Thymus (tissue), 11 donors: ENCODE measurements at regions not wholly inside any gene's neighbourhood (a gene's known extent, or its start where the extent isn't known, plus 50 kb on each side); places are given as distances from the start of the nearest gene placed in this dataset.

Experiments used
- DNase-seq, 9 donors: peaks; one replicate each; pipeline ENCODE4 v3.0.0-alpha.2; 2013; ENCODE audit warnings: low spot score in 9 of 9, low read depth in 6 of 9, missing footprints in 1 of 9
- H3K27ac ChIP-seq, 2 donors: one replicate each; pipeline ENCODE4 v1.5.1; 2013; ENCODE audit warnings: control low read depth in 1 of 2, low read depth in 1 of 2, low read length in 1 of 2, mild to moderate bottlenecking in 1 of 2, moderate library complexity in 1 of 2
- H3K27me3 ChIP-seq, 2 donors: one replicate each; pipeline ENCODE4 v1.5.1; 2013; ENCODE audit warnings: low read length in 1 of 2; ENCODE audit not compliant: control insufficient read depth in 2 of 2, insufficient read depth in 1 of 2
- H3K36me3 ChIP-seq, 2 donors: one replicate each; pipeline ENCODE4 v1.5.1; 2013; ENCODE audit warnings: low read length in 1 of 2, mild to moderate bottlenecking in 1 of 2, moderate library complexity in 1 of 2; ENCODE audit not compliant: control insufficient read depth in 2 of 2, insufficient read depth in 2 of 2
- H3K4me1 ChIP-seq, 2 donors: one replicate each; pipeline ENCODE4 v1.5.1; 2013; ENCODE audit warnings: low read length in 2 of 2; ENCODE audit not compliant: control insufficient read depth in 2 of 2, insufficient read depth in 2 of 2
- H3K4me3 ChIP-seq, 2 donors: one replicate each; pipeline ENCODE4 v1.5.1; 2013; ENCODE audit warnings: low read length in 2 of 2, control low read depth in 1 of 2, mild to moderate bottlenecking in 1 of 2
- H3K9me3 ChIP-seq, 2 donors: one replicate each; pipeline ENCODE4 v1.5.1; 2013; ENCODE audit warnings: low read length in 1 of 2, mild to moderate bottlenecking in 1 of 2; ENCODE audit not compliant: control insufficient read depth in 2 of 2, insufficient read depth in 1 of 2
- WGBS: extraction: QIAGEN DNeasy Blood & Tissue Kit; methylation state at CpG from one replicate; pipeline ENCODE4 v1.1.7; 2013; 5-methylcytosine and 5-hydroxymethylcytosine counted together
- donor health status: healthy.

- no peaks in the 10 kb centered on the region for H3K27me3 ChIP-seq
- no peaks in the 10 kb centered on the region for H3K9me3 ChIP-seq
- no peak for DNase-seq
- no peak overlapping the region for H3K27ac ChIP-seq
- 95% methylated on average over 4 of the region's 4 CpGs for WGBS
- peaks cover 0 to 8% of the 10 kb centered on the region in 2 donors for H3K4me1 ChIP-seq
- no peak overlapping the region for H3K4me3 ChIP-seq
- H3K36me3 ChIP-seq: no peaks in the 10 kb centered on the region
Observed at GRCh38 chr19:28640506-28640905, 572.4 kb downstream of the UQCRFS1 start.

- peaks cover 0 to 4% of the 10 kb centered on the region in 2 donors for H3K9me3 ChIP-seq
- no peak for DNase-seq
- H3K4me3 ChIP-seq: no peak overlapping the region
- 97% methylated on average over 4 of the region's 4 CpGs for WGBS
- peaks cover 2 to 12% of the 10 kb centered on the region in 2 donors for H3K4me1 ChIP-seq
- H3K36me3 ChIP-seq: no peaks in the 10 kb centered on the region
- H3K27ac ChIP-seq: no peak overlapping the region
- no peaks in the 10 kb centered on the region for H3K27me3 ChIP-seq
Observed at GRCh38 chr19:28638445-28638844, 574.5 kb downstream of the UQCRFS1 start.

GRCh38 chr19:28636706-28637105 is 576.2 kb downstream of the UQCRFS1 start:
- peaks cover 19 to 29% of the 10 kb centered on the region in 2 donors for H3K4me1 ChIP-seq
- H3K9me3 ChIP-seq: peaks cover 0 to 4% of the 10 kb centered on the region in 2 donors
- no peaks in the 10 kb centered on the region for H3K36me3 ChIP-seq
- no peak for DNase-seq
- no peaks in the 10 kb centered on the region for H3K27me3 ChIP-seq
- WGBS: 96% methylated on average over 5 of the region's 5 CpGs
- H3K27ac ChIP-seq: no peak overlapping the region
- H3K4me3 ChIP-seq: no peak overlapping the region

- Histone ChIP-seq H3K4me3 (no peak overlapping the region), H3K27me3 (no peaks in the 10 kb centered on the region), H3K4me1 (peaks cover 21 to 32% of the 10 kb centered on the region in 2 donors), H3K27ac (no peak overlapping the region), H3K36me3 (no peaks in the 10 kb centered on the region), H3K9me3 (peaks cover 0 to 4% of the 10 kb centered on the region in 2 donors)
- no peak for DNase-seq
- WGBS: 76% methylated on average over 5 of the region's 5 CpGs
Observed at GRCh38 chr19:28636016-28636629, 576.8 kb downstream of the UQCRFS1 start.

- Histone ChIP-seq H3K9me3 (peaks cover 0 to 4% of the 10 kb centered on the region in 2 donors), H3K27ac (no peak overlapping the region), H3K4me3 (no peak overlapping the region), H3K36me3 (no peaks in the 10 kb centered on the region), H3K4me1 (peaks cover 27 to 38% of the 10 kb centered on the region in 2 donors), H3K27me3 (no peaks in the 10 kb centered on the region)
- DNase-seq: no peak
- 92% methylated on average over 1 of the region's 1 CpG for WGBS
Observed at GRCh38 chr19:28634837-28635236, 578.1 kb downstream of the UQCRFS1 start.

GRCh38 chr19:28634019-28634328 is 579.0 kb downstream of the UQCRFS1 start:
- Histone ChIP-seq H3K4me1 (peaks cover 27 to 36% of the 10 kb centered on the region in 2 donors), H3K27me3 (no peaks in the 10 kb centered on the region), H3K4me3 (no peak overlapping the region), H3K9me3 (peaks cover 0 to 4% of the 10 kb centered on the region in 2 donors), H3K27ac (no peak overlapping the region), H3K36me3 (no peaks in the 10 kb centered on the region)
- DNase-seq: no peak

- Histone ChIP-seq H3K27ac (peak overlapping the region; percentile 85 to 97), H3K4me1 (peaks cover 27 to 34% of the 10 kb centered on the region in 2 donors), H3K36me3 (no peaks in the 10 kb centered on the region), H3K27me3 (no peaks in the 10 kb centered on the region), H3K9me3 (peaks cover 0 to 6% of the 10 kb centered on the region in 2 donors), H3K4me3 (no peak overlapping the region)
- peak; percentile 72 to 92 (median 85) for DNase-seq
- WGBS: 21% methylated on average over 8 of the region's 8 CpGs
Observed at GRCh38 chr19:28633319-28634018, 579.5 kb downstream of the UQCRFS1 start.

- H3K36me3 ChIP-seq: no peaks in the 10 kb centered on the region
- peak overlapping the region; percentile 90 to 97 for H3K27ac ChIP-seq
- H3K27me3 ChIP-seq: no peaks in the 10 kb centered on the region
- peak overlapping the region; percentile 19 to 32 for H3K4me3 ChIP-seq
- peaks cover 27 to 30% of the 10 kb centered on the region in 2 donors for H3K4me1 ChIP-seq
- peaks cover 0 to 6% of the 10 kb centered on the region in 2 donors for H3K9me3 ChIP-seq
- DNase-seq: peak; percentile 76 to 95 (median 85)
- 9% methylated on average over 7 of the region's 7 CpGs for WGBS
Observed at GRCh38 chr19:28632371-28633080, 580.4 kb downstream of the UQCRFS1 start.

GRCh38 chr19:28631961-28632360 is 581.0 kb downstream of the UQCRFS1 start:
- H3K36me3 ChIP-seq: no peaks in the 10 kb centered on the region

More at GRCh38 chr19:28631961-28632360, 581.0 kb downstream of the UQCRFS1 start:
- H3K4me1 ChIP-seq: peaks cover 27 to 30% of the 10 kb centered on the region in 2 donors
- peak in 2 of 9 donors; percentile 41 to 63 for DNase-seq
- WGBS: 46% methylated on average over 6 of the region's 6 CpGs
- no peaks in the 10 kb centered on the region for H3K27me3 ChIP-seq
- peak overlapping the region; percentile 90 to 97 for H3K27ac ChIP-seq
- peaks cover 0 to 10% of the 10 kb centered on the region in 2 donors for H3K9me3 ChIP-seq
- peak overlapping the region in 1 of 2 donors; percentile 19 for H3K4me3 ChIP-seq
